Peyer's patch (tissue), 4 donors: ENCODE measurements at regions not wholly inside any gene's neighbourhood (a gene's known extent, or its start where the extent isn't known, plus 50 kb on each side); places are given as distances from the start of the nearest gene placed in this dataset.

Experiments used
- POLR2A ChIP-seq, 2 donors: fragments of 450-650 bp; IDR thresholded peaks; one replicate each; pipeline ENCODE4 v1.5.1; 2017; ENCODE audit warnings: antibody characterized with exemption in 2 of 2, mild to moderate bottlenecking in 2 of 2, moderate library complexity in 2 of 2
- TF ChIP-seq, protein P1 (sequence below), 6 experiments: fragments of 450-650 bp in 4 of 6; fragments of 200-600 bp in 2 of 6; sonication (generic) in 1 of 6; IDR thresholded peaks; one replicate each; pipeline ENCODE4 v1.5.1; 2017 to 2019; ENCODE audit warnings: antibody characterized with exemption in 6 of 6, mild to moderate bottlenecking in 3 of 6, moderate library complexity in 1 of 6

DNA sequence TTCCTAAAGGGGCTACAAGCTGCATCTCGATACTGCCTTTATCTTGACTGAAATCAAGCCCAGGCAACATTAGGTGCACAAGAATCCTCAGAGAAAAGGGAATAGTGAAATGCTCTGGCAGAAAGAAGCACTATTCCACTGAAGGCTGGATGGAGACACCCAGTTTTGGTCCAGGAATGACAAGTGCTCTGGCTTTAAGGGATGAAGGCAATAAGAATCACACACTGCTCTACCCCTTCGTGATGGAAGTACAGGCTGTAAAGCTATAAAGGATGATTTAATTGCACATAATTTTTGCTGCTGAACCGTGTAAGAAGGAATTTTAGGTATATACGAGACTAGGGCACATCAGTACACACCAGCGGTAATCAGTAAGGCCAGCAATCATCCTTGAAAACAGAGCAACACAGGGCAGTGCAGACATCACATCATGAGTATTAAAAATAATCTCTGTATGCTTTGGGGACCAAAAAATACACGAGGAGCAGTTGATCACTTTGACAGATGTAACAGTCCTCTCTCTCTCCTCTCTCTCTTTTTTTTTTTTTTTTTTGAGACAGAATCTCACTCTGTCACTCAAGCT, 414.6 kb upstream of the TBL1XR1 start:
- TF ChIP-seq POLR2A (IDR thresholded peaks at IDR 0.05): no peak
- TF ChIP-seq, protein P1, sequence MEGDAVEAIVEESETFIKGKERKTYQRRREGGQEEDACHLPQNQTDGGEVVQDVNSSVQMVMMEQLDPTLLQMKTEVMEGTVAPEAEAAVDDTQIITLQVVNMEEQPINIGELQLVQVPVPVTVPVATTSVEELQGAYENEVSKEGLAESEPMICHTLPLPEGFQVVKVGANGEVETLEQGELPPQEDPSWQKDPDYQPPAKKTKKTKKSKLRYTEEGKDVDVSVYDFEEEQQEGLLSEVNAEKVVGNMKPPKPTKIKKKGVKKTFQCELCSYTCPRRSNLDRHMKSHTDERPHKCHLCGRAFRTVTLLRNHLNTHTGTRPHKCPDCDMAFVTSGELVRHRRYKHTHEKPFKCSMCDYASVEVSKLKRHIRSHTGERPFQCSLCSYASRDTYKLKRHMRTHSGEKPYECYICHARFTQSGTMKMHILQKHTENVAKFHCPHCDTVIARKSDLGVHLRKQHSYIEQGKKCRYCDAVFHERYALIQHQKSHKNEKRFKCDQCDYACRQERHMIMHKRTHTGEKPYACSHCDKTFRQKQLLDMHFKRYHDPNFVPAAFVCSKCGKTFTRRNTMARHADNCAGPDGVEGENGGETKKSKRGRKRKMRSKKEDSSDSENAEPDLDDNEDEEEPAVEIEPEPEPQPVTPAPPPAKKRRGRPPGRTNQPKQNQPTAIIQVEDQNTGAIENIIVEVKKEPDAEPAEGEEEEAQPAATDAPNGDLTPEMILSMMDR (IDR thresholded peaks at IDR 0.05): no peak
